ENCODE measurements at regions not wholly inside any gene's neighbourhood (a gene's known extent, or its start where the extent isn't known, plus 50 kb on each side); places are given as distances from the start of the nearest gene placed in this dataset.

DNA sequence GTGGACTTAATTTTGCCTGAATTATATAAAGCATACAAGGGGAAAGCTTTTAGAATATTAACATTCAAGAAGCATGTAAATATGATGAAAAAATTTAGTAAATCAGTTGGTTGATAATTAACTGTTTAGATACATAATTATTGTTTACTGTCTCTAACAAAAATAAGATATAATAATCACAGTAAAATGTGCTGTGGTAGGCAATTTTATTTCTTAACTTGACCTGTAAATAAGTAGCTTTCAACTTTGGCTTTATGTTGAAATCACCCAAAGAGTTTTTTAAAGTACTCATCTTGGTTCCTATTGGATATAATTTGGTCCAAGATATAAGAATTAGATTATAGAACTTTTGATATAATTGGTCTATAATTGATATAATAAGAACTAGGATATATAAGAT is 1374.5 kb downstream of the NSUN3 start:
- H3K27ac ChIP-seq (ENCODE audit: low read depth, low read length) = no peak overlapping the region
- no peaks in the 10 kb centered on the region for H4K20me1 ChIP-seq (ENCODE audit: insufficient read depth, low read length)
- H3K9me3 ChIP-seq (ENCODE audit: low read depth, low read length) = peaks cover 1% of the 10 kb centered on the region
- H3K4me2 ChIP-seq (ENCODE audit: insufficient read depth, low read length) = no peak overlapping the region
- no peaks in the 10 kb centered on the region for H3K4me1 ChIP-seq (ENCODE audit: insufficient read depth, low read length)
- TF ChIP-seq, protein P1, sequence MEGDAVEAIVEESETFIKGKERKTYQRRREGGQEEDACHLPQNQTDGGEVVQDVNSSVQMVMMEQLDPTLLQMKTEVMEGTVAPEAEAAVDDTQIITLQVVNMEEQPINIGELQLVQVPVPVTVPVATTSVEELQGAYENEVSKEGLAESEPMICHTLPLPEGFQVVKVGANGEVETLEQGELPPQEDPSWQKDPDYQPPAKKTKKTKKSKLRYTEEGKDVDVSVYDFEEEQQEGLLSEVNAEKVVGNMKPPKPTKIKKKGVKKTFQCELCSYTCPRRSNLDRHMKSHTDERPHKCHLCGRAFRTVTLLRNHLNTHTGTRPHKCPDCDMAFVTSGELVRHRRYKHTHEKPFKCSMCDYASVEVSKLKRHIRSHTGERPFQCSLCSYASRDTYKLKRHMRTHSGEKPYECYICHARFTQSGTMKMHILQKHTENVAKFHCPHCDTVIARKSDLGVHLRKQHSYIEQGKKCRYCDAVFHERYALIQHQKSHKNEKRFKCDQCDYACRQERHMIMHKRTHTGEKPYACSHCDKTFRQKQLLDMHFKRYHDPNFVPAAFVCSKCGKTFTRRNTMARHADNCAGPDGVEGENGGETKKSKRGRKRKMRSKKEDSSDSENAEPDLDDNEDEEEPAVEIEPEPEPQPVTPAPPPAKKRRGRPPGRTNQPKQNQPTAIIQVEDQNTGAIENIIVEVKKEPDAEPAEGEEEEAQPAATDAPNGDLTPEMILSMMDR (IDR thresholded peaks at IDR 0.05; ENCODE audit: extremely low read depth, low read depth, low read length) = no peak
- no peak overlapping the region for H3K4me3 ChIP-seq (ENCODE audit: insufficient read depth, low read length)
- no peaks in the 10 kb centered on the region for H3K27me3 ChIP-seq (ENCODE audit: insufficient read depth, low read length)
- H3K36me3 ChIP-seq (ENCODE audit: insufficient read depth, low read length) = no peaks in the 10 kb centered on the region
- no peaks in the 10 kb centered on the region for H3K79me2 ChIP-seq (ENCODE audit: insufficient read depth, low read length)
- no peak for DNase-seq (ENCODE audit: insufficient read length, low spot score, missing footprints)
- no peak overlapping the region for H2AFZ ChIP-seq (ENCODE audit: low read length)

DNA sequence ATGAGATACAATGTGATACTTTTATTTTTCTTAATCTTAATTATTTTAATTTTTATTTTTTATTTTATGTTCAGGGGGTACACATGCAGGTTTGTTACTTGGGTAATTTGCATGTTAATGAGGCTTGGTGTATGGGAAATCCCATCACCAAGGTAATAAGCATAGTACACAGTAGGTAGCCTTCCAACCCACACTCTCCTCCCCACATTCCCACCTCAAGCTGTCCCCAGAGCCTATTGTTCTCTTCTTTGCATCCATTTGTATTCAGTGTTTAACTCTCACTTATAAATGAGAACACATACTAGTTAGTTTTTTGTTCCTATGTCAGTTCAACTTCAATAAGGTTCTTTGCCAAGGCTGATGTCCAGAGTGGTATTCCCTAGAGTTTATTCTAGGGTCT is 1375.4 kb downstream of the NSUN3 start:
- Histone ChIP-seq H3K27ac (ENCODE audit: low read depth, low read length) (no peak overlapping the region), H3K36me3 (ENCODE audit: insufficient read depth, low read length) (no peaks in the 10 kb centered on the region), H2AFZ (ENCODE audit: low read length) (no peak overlapping the region), H3K9me3 (ENCODE audit: low read depth, low read length) (peaks cover 1% of the 10 kb centered on the region), H3K4me3 (ENCODE audit: insufficient read depth, low read length) (no peak overlapping the region), H4K20me1 (ENCODE audit: insufficient read depth, low read length) (no peaks in the 10 kb centered on the region), H3K27me3 (ENCODE audit: insufficient read depth, low read length) (no peaks in the 10 kb centered on the region), H3K4me1 (ENCODE audit: insufficient read depth, low read length) (no peaks in the 10 kb centered on the region), H3K79me2 (ENCODE audit: insufficient read depth, low read length) (no peaks in the 10 kb centered on the region), H3K4me2 (ENCODE audit: insufficient read depth, low read length) (no peak overlapping the region)
- TF ChIP-seq, protein P1 (IDR thresholded peaks at IDR 0.05; ENCODE audit: extremely low read depth, low read depth, low read length) = no peak
- no peak for DNase-seq (ENCODE audit: insufficient read length, low spot score, missing footprints)

DNA sequence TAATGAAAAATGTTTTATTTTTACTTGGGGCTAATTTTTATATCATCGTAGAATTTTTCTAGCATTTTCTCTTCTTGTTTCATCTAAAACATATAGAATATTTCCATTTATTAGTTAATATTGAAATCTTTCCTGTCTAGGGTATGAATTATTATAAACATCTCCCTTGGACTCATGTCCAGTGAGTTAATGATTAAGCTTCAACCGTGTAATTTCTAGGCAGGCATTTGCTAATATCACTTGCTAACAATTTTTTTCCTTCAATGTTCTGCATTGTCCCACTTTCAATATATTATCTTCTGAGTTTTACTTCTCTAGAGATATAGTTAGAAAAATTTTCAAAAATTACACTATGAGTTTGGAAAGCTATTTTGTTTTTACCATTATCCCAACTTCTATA is 1371.6 kb upstream of the EPHA6 start:
- no peaks in the 10 kb centered on the region for H4K20me1 ChIP-seq (ENCODE audit: insufficient read depth, low read length)
- TF ChIP-seq, protein P1 (IDR thresholded peaks at IDR 0.05; ENCODE audit: extremely low read depth, low read depth, low read length) = no peak
- no peaks in the 10 kb centered on the region for H3K79me2 ChIP-seq (ENCODE audit: insufficient read depth, low read length)

DNA sequence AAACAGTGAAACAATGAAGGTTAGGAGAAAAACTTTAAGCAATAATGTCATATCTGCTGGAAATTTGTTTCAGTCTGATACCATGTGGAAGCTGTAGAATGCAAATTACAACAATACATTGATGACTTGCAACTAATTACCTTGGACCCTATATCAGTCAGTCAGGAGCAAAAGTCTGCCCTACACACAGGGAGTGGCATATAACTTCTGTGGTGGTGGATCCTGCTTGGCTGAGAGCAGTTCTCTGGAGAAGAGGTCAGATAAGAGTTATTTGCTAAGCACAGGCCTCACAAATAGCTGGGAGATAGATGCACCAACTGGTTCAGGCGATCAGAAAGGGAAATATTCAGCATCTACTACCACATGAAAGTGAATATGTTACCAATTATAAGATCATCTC is 1364.6 kb upstream of the EPHA6 start:
- Histone ChIP-seq H3K9me3 (ENCODE audit: low read depth, low read length) (no peaks in the 10 kb centered on the region), H3K79me2 (ENCODE audit: insufficient read depth, low read length) (no peaks in the 10 kb centered on the region), H2AFZ (ENCODE audit: low read length) (no peak overlapping the region), H3K4me2 (ENCODE audit: insufficient read depth, low read length) (no peak overlapping the region), H3K36me3 (ENCODE audit: insufficient read depth, low read length) (no peaks in the 10 kb centered on the region), H3K4me1 (ENCODE audit: insufficient read depth, low read length) (no peaks in the 10 kb centered on the region), H3K27me3 (ENCODE audit: insufficient read depth, low read length) (no peaks in the 10 kb centered on the region), H3K4me3 (ENCODE audit: insufficient read depth, low read length) (no peak overlapping the region), H4K20me1 (ENCODE audit: insufficient read depth, low read length) (no peaks in the 10 kb centered on the region), H3K27ac (ENCODE audit: low read depth, low read length) (no peak overlapping the region)
- TF ChIP-seq, protein P1 (IDR thresholded peaks at IDR 0.05; ENCODE audit: extremely low read depth, low read depth, low read length) = no peak
- DNase-seq (ENCODE audit: insufficient read length, low spot score, missing footprints) = no peak

More for the DNA sequence above, 1371.6 kb upstream of the EPHA6 start:
- H3K27me3 ChIP-seq (ENCODE audit: insufficient read depth, low read length) = no peaks in the 10 kb centered on the region
- H3K4me1 ChIP-seq (ENCODE audit: insufficient read depth, low read length) = no peaks in the 10 kb centered on the region
- DNase-seq (ENCODE audit: insufficient read length, low spot score, missing footprints) = no peak
- no peaks in the 10 kb centered on the region for H3K36me3 ChIP-seq (ENCODE audit: insufficient read depth, low read length)
- H2AFZ ChIP-seq (ENCODE audit: low read length) = no peak overlapping the region
- no peak overlapping the region for H3K4me2 ChIP-seq (ENCODE audit: insufficient read depth, low read length)
- H3K9me3 ChIP-seq (ENCODE audit: low read depth, low read length) = no peaks in the 10 kb centered on the region
- H3K4me3 ChIP-seq (ENCODE audit: insufficient read depth, low read length) = no peak overlapping the region
- H3K27ac ChIP-seq (ENCODE audit: low read depth, low read length) = no peak overlapping the region

All from osteoblast (primary cell).